ENCODE measurements at regions not wholly inside any gene's neighbourhood (a gene's known extent, or its start where the extent isn't known, plus 50 kb on each side); places are given as distances from the start of the nearest gene placed in this dataset.

DNA sequence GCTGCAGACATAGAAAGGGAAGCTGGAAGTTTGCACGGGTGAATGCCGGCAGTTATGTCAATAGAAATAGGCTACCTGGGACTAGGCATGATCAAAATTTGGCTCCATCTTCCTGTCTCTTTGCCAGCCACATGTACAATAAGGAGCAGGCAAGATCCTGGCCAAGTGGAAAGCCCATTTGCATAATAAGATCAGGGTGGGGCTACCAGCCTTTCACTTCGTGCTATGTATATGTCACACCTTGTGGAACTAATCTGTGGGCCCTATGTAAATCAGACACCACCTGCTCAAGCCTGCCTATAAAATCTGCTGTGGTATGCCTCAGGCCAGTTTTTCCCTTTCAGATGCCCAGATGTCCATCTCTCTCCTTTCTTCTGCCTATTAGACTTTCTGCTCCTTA is 79.3 kb upstream of the DRD2 start:
- no TSS peak for BruUV-seq (replicated peaks)
- no peaks in the 10 kb centered on the region for H4K20me1 ChIP-seq (ENCODE audit: insufficient read depth)
- no peak overlapping the region for H3K9ac ChIP-seq (ENCODE audit: low read length)
- ChIA-PET POLR2A (no interaction called here), RAD21 (ENCODE audit: low non-redundant PET in 1 of 2, low total read pairs in 2 of 2, uncharacterized antibody in 2 of 2, unreplicated experiment in 2 of 2) (no interaction called here), CTCF (interaction anchor here (2.8 kb wide), 1 partner anchor 175 kb away, joined by 9 read pairs; no protein-coding TSS in a partner anchor)
- H3K9me2 ChIP-seq (ENCODE audit: insufficient read depth) = no peaks in the 10 kb centered on the region
- peaks cover 11 to 16% of the 10 kb centered on the region in 2 experiments for H3K4me1 ChIP-seq (ENCODE audit: control insufficient read depth in 1 of 2, insufficient read depth in 2 of 2, low read length in 2 of 2)
- H3K4me2 ChIP-seq (ENCODE audit: low read length) = no peak overlapping the region
- no peak overlapping the region for H3K4me3 ChIP-seq (replicated peaks in 1 of 2; ENCODE audit: low read depth in 1 of 2, low read length in 2 of 2)
- H3K9me3 ChIP-seq (ENCODE audit: control insufficient read depth in 1 of 2, insufficient read depth in 1 of 2, low read depth in 1 of 2, low read length in 2 of 2) = no peaks in the 10 kb centered on the region
- H3K27me3 ChIP-seq (ENCODE audit: insufficient read depth, low read length) = no peaks in the 10 kb centered on the region
- ATAC-seq (no peak), DNase-seq (ENCODE audit: low read depth, low spot score) (no peak)
- no peaks in the 10 kb centered on the region for H3K79me2 ChIP-seq (ENCODE audit: insufficient read depth, low read length)
- no peak overlapping the region for H3K27ac ChIP-seq (ENCODE audit: low read depth, low read length)
- H3K36me3 ChIP-seq (ENCODE audit: control insufficient read depth in 1 of 2, insufficient read depth in 2 of 2, low read length in 2 of 2) = no peaks in the 10 kb centered on the region
- TF ChIP-seq, protein P1, sequence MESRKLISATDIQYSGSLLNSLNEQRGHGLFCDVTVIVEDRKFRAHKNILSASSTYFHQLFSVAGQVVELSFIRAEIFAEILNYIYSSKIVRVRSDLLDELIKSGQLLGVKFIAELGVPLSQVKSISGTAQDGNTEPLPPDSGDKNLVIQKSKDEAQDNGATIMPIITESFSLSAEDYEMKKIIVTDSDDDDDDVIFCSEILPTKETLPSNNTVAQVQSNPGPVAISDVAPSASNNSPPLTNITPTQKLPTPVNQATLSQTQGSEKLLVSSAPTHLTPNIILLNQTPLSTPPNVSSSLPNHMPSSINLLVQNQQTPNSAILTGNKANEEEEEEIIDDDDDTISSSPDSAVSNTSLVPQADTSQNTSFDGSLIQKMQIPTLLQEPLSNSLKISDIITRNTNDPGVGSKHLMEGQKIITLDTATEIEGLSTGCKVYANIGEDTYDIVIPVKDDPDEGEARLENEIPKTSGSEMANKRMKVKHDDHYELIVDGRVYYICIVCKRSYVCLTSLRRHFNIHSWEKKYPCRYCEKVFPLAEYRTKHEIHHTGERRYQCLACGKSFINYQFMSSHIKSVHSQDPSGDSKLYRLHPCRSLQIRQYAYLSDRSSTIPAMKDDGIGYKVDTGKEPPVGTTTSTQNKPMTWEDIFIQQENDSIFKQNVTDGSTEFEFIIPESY (IDR thresholded peaks at IDR 0.05; ENCODE audit: extremely low read depth, insufficient replicate concordance, low read length) = no peak
- TF ChIP-seq ZNF274 (IDR thresholded peaks at IDR 0.05; ENCODE audit: low read depth, low read length) = no peak
- TF ChIP-seq POLR2A (IDR thresholded peaks at IDR 0.05; ENCODE audit: borderline replicate concordance, extremely low read depth, insufficient read depth, insufficient read length) = no peak
- intact Hi-C loops (cut with micrococcal nuclease) = loop anchor here (1.0 kb wide), 1 partner anchor 177 kb away; no protein-coding TSS in a partner anchor
- no peak overlapping the region for H2AFZ ChIP-seq (ENCODE audit: low read depth, low read length, poor library complexity, severe bottlenecking)

DNA sequence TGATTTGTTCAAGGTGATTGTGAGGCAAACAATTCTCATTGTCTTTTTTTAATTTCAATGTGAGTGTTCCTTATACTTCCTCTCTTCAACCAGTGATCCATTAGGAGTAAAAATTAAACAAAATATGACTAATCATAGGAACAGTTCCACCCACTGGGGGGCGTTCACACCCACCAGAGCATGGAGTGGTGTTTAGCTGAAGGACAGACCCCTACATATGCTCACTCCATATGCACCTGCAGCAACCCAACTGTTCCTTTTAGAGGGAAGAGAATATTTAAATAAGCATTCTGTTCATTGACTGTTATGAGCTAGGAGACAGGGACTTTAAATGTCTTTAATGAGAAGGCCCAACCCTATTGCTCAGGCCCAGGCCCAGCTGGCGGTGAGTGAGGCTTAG is 78.7 kb upstream of the DRD2 start:
- H3K4me3 ChIP-seq (replicated peaks in 1 of 2; ENCODE audit: low read depth in 1 of 2, low read length in 2 of 2) = no peak overlapping the region
- ChIA-PET POLR2A (no interaction called here), CTCF (interaction anchor here (2.8 kb wide), 1 partner anchor 176 kb away, joined by 9 read pairs; no protein-coding TSS in a partner anchor), RAD21 (ENCODE audit: low non-redundant PET in 1 of 2, low total read pairs in 2 of 2, uncharacterized antibody in 2 of 2, unreplicated experiment in 2 of 2) (no interaction called here)
- no peak overlapping the region for H2AFZ ChIP-seq (ENCODE audit: low read depth, low read length, poor library complexity, severe bottlenecking)
- H3K36me3 ChIP-seq (ENCODE audit: control insufficient read depth in 1 of 2, insufficient read depth in 2 of 2, low read length in 2 of 2) = no peaks in the 10 kb centered on the region
- H3K9ac ChIP-seq (ENCODE audit: low read length) = no peak overlapping the region
- H3K9me3 ChIP-seq (ENCODE audit: control insufficient read depth in 1 of 2, insufficient read depth in 1 of 2, low read depth in 1 of 2, low read length in 2 of 2) = no peaks in the 10 kb centered on the region
- no peaks in the 10 kb centered on the region for H3K9me2 ChIP-seq (ENCODE audit: insufficient read depth)
- H4K20me1 ChIP-seq (ENCODE audit: insufficient read depth) = no peaks in the 10 kb centered on the region
- H3K27me3 ChIP-seq (ENCODE audit: insufficient read depth, low read length) = no peaks in the 10 kb centered on the region
- H3K79me2 ChIP-seq (ENCODE audit: insufficient read depth, low read length) = no peaks in the 10 kb centered on the region
- TF ChIP-seq YY1 (IDR thresholded peaks at IDR 0.05; ENCODE audit: extremely low read depth, insufficient replicate concordance, low read depth, low read length) = no peak
- TF ChIP-seq RAD21 (IDR thresholded peaks at IDR 0.05; ENCODE audit: low read depth) = peak; percentile 27; the same call in 1 of the 2 replicates
- TF ChIP-seq, protein P1 (IDR thresholded peaks at IDR 0.05; ENCODE audit: extremely low read depth, insufficient replicate concordance, low read length) = no peak
- TF ChIP-seq CBX3 (IDR thresholded peaks at IDR 0.05; ENCODE audit: low read depth) = no peak
- TF ChIP-seq, protein P2, sequence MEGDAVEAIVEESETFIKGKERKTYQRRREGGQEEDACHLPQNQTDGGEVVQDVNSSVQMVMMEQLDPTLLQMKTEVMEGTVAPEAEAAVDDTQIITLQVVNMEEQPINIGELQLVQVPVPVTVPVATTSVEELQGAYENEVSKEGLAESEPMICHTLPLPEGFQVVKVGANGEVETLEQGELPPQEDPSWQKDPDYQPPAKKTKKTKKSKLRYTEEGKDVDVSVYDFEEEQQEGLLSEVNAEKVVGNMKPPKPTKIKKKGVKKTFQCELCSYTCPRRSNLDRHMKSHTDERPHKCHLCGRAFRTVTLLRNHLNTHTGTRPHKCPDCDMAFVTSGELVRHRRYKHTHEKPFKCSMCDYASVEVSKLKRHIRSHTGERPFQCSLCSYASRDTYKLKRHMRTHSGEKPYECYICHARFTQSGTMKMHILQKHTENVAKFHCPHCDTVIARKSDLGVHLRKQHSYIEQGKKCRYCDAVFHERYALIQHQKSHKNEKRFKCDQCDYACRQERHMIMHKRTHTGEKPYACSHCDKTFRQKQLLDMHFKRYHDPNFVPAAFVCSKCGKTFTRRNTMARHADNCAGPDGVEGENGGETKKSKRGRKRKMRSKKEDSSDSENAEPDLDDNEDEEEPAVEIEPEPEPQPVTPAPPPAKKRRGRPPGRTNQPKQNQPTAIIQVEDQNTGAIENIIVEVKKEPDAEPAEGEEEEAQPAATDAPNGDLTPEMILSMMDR (IDR thresholded peaks at IDR 0.05 in 2 of 3, conservative IDR thresholded peaks at IDR 0.05 in 1 of 3; ENCODE audit: borderline replicate concordance in 1 of 3, insufficient read depth in 1 of 3, low read depth in 2 of 3, low read length in 2 of 3) = peak in 2 of 3 experiments; percentile 26; a peak in 3 of 6 replicates
- TF ChIP-seq FOSL1 (IDR thresholded peaks at IDR 0.05; ENCODE audit: low read depth) = no peak
- no peak for TF ChIP-seq CEBPB (IDR thresholded peaks at IDR 0.05; ENCODE audit: low read depth)
- no peak overlapping the region for H3K27ac ChIP-seq (ENCODE audit: low read depth, low read length)
- peaks cover 11 to 16% of the 10 kb centered on the region in 2 experiments for H3K4me1 ChIP-seq (ENCODE audit: control insufficient read depth in 1 of 2, insufficient read depth in 2 of 2, low read length in 2 of 2)
- peak overlapping the region; percentile 46; the same call in 1 of the 2 replicates for H3K4me2 ChIP-seq (ENCODE audit: low read length)
- DNase-seq (ENCODE audit: low read depth, low spot score) (no peak), ATAC-seq (no peak)
- intact Hi-C loops (cut with micrococcal nuclease) = loop anchor here (1.0 kb wide), 1 partner anchor 177 kb away; no protein-coding TSS in a partner anchor
- BruUV-seq (replicated peaks) = no TSS peak

All from HCT116 (cell line).